HG02943 (cell line): ENCODE measurements at regions not wholly inside any gene's neighbourhood (a gene's known extent, or its start where the extent isn't known, plus 50 kb on each side); places are given as distances from the start of the nearest gene placed in this dataset.

Experiments used
- ATAC-seq: cut with Tn5 transposase; IDR thresholded peaks from one replicate; pipeline ENCODE4 v1.9.1; 2021; ENCODE audit warnings: mild to moderate bottlenecking, low read depth, moderate library complexity; ENCODE audit not compliant: unreplicated experiment

GRCh38 chr1:38446936-38447335 is 400.3 kb upstream of the POU3F1 start:
- no peak for ATAC-seq

- no peak for ATAC-seq
Observed at GRCh38 chr1:38444770-38445442, 398.3 kb upstream of the POU3F1 start.

DNA sequence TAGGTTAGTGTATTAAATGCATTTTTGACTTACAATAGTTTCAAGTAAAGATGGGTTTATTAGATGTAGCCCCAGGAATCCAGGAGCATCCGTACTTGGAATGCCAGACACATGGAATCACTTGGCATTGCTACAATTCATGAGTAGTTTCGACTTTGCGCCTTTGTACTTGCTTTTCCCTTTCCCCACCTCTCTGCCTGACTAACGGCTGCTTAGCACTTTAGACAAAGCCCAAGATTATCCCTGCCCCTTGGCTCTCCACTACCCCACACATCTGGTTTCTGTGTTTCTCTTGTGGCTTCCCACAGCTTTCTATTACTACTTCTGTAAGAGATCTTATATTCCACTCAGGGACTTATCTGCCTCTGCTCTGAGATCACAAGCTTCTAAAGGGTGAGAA is 397.7 kb upstream of the POU3F1 start:
- ATAC-seq, result no peak

DNA sequence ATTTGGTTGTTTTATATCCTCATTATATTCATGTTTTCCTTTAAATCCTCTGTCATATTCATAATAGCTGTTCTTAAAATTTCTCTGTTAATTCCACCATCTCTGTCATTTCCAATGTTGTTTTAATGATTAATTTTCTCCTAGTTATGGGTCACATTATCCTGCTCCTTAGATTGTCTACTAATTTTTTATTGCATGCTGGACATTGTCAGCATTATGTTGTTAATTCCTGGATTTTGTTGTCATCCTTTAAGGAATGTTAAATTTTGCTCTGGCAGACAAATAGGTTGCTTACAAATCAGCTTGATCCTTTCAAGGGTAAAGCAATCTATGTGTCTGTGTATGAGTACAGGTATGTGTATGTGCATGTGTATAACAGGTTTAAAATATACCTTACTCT is 393.8 kb upstream of the POU3F1 start:
- no peak for ATAC-seq

GRCh38 chr1:38436749-38437148 is 390.2 kb upstream of the POU3F1 start:
- ATAC-seq, result no peak

DNA sequence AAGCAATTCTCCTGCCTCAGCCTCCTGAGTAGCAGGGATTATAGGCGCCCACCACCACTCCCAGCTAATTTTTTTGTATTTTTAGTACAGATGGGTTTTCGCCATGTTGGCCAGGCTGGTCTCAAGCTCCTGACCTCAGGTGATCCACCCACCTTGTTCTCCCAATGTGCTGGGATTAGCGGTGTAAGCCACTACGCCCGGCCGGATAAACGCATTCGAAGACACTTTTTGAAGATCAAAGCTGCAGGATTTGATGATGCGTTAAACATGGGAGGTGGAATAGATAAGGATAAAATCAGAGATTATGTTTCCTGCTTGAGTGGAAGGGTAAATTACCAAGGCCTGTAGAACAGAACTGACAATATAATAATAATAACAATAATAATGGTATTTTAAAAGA is 389.4 kb upstream of the POU3F1 start:
- ATAC-seq, result no peak

- ATAC-seq, result no peak
Observed at GRCh38 chr1:38433084-38433722, 386.6 kb upstream of the POU3F1 start.

DNA sequence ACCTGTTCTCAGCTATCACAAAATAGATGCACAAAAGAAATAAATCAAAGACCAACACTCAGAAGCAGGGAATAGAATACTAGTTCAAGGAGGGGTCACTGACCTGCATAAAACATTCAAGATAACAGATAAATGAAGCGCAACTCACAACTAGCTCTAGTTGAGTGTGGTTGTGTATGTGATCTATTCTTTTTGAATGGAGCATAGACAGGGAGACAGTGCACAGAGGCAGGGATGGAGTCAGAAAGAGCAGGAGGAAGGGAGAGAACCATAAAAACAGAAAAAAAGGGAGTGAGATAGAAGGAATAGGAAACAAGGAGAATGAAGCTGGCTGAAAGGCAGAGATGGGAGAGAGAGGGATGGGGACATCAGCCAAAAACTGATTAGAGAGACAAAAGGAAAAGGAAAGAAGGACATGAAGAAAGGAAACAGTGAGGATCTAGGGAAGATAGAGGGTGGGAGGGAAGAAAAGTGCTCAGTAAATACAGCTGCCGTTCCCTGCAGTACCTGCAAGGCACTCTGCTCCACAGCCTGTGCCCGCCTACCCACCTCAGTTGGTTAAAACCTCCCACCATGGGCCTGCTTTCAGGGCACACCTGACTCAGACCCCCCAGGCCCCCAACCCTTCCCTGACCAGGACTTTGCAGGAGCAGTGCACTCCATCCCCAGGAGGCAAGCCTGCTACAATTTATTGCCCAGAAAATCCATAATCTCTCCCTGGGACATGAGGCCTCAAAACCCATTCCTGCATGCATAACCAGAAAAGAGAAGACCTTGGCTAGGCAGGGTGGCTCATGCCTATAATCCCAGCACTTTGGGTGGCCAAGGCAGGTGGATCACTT is 385.2 kb upstream of the POU3F1 start:
- ATAC-seq, result no peak

GRCh38 chr1:38430949-38431348 is 384.4 kb upstream of the POU3F1 start:
- ATAC-seq, result no peak

- no peak for ATAC-seq
Observed at GRCh38 chr1:38424677-38425076, 378.1 kb upstream of the POU3F1 start.

- no peak for ATAC-seq
Observed at GRCh38 chr1:38420666-38421065, 374.1 kb upstream of the POU3F1 start.

DNA sequence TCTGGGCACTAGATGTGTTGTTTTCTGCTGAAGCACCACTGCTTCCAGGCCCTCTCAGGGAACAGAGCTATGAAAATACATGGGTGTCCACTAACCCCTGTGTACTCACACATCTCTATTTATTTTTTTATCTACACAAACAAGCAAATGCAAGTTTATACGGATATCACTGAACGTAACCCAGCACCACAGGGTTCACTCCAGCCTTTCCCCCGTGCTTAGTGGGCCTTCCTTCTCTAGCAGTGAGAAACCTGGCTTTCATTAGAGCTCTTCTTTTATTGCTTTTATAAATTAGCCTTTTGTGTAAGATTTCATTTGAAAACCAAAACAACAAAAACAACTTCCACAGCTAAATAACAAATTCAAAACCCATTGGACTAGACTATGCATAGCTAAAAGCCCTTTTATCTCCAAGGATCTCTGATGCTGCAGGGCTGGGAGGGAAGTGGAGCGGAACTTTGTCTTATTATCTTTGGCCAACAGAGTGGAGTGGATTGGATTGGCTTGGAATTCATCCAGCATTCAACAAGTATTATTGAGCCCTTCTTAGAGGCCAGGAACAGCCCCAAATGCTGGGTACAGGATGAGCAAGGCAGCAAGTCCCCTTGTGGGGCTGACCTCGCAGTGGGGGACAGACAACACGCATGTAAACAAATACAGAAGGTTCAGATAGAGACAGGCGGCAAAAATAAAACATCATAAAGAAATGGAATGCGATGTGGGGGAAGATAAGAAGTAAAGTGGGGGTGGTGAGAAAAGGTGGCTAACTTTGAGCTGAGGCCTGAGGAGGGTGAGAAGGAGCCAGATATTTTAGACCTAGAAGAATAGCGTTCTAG is 371.8 kb upstream of the POU3F1 start:
- ATAC-seq, result no peak

GRCh38 chr1:38403667-38404066 is 357.1 kb upstream of the POU3F1 start:
- no peak for ATAC-seq

- ATAC-seq, result no peak
Observed at GRCh38 chr1:38402230-38402815, 355.7 kb upstream of the POU3F1 start.

DNA sequence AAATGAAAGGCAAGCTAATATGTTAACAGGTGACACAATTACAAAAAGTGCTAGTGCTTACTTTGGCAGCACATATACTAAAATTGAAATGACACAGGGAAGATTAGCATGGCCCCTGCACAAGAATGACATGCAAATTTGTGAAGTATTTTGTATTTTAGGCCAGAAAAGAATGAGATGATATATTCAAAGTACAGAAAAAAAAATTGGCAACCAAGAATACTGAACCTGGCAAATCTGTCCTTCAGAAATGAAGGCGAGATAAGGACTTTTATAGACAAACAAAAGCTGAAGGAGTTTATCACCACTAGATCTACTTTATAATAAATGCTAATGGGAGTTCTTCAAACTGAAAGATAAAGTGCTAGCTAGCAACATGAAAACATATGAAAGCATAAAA is 350.0 kb upstream of the POU3F1 start:
- ATAC-seq, result no peak

DNA sequence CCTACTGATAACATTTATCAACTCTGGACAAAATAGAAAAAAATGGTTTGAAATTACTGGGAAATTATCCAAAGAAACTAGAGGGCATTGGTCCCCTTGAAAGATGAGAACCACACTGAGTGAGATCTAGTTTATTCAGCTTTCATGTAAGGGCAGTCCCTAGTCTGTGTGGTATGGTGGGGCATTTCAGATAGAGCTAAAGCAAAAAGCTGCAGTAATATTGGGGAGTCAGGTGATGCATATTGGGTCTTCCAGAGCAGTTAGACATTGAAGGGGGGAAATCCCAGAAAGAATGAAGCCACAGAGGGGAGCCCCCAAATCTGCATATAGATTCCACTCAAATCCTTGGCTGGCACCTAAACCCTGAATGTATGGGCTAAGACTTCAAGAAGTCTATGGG is 347.7 kb upstream of the POU3F1 start:
- no peak for ATAC-seq

GRCh38 chr1:38392861-38393260 is 346.3 kb upstream of the POU3F1 start:
- ATAC-seq, result no peak

- ATAC-seq, result no peak
Observed at GRCh38 chr1:38381256-38381655, 334.7 kb upstream of the POU3F1 start.

DNA sequence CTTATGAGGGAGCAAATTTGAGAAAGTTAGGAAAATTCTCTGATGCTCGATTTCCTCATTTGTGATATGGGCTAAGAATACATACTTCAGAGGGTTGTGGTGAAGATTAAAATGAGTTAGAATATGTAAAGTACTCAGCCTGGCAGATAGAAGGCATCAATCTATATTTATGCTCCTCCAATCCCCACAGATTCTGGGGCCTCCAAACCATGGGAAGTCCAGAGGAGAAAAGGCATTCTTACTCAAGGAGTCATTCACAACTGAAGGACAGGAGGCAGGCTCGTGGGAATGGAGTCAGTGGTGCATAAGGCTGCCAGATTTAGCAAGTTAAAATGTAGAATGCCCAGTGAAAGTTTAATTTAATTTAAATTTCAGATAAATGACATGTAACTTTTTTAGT is 330.0 kb upstream of the POU3F1 start:
- ATAC-seq, result no peak

DNA sequence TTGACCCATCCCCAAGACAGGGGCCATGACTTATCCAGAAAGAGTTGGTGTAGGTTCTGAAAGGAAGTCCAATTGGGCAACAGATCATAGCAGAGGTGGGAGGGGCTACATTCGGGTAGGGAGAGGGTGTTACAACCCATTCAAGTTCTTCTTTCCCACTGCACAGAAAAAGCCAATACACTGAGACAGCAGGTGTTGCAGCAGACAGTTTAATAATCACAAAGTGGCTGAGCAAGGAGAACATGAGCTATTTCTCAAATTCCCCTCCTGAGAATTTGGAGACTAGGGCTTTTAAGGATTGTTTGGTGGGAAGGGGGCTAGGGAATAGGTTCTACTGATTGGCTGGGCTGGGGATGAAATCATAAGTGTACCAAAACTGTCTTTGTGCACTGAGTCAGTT is 328.4 kb upstream of the POU3F1 start:
- ATAC-seq, result no peak

- no peak for ATAC-seq
Observed at GRCh38 chr1:38371505-38371844, 324.9 kb upstream of the POU3F1 start.
